Ishikawa (cell line): ENCODE measurements at regions not wholly inside any gene's neighbourhood (a gene's known extent, or its start where the extent isn't known, plus 50 kb on each side); places are given as distances from the start of the nearest gene placed in this dataset.

ENCODE experiments used
- CEBPB ChIP-seq: IDR thresholded peaks from 2 replicates; pipeline ENCODE4 v1.6.1; 2012
- CREB1 ChIP-seq: IDR thresholded peaks from 2 replicates; pipeline ENCODE4 v1.6.1; 2012; ENCODE audit warnings: low read depth
- EGR1 ChIP-seq: IDR thresholded peaks from 2 replicates; pipeline ENCODE4 v1.6.1; 2012
- EP300 ChIP-seq: IDR thresholded peaks from 2 replicates; pipeline ENCODE4 v1.6.1; 2012; ENCODE audit warnings: borderline replicate concordance
- FOXM1 ChIP-seq: IDR thresholded peaks from 2 replicates; pipeline ENCODE4 v1.6.1; 2012; ENCODE audit warnings: low read depth, borderline replicate concordance
- NFIC ChIP-seq: IDR thresholded peaks from 2 replicates; pipeline ENCODE4 v1.6.1; 2012
- RAD21 ChIP-seq: IDR thresholded peaks from 2 replicates; pipeline ENCODE4 v1.6.1; 2012; ENCODE audit warnings: low read depth
- REST ChIP-seq: IDR thresholded peaks from 2 replicates; pipeline ENCODE4 v1.6.1; 2012; ENCODE audit warnings: low read depth, mild to moderate bottlenecking
- TAF1 ChIP-seq: IDR thresholded peaks from 2 replicates; pipeline ENCODE4 v1.6.1; 2012; ENCODE audit warnings: low read depth, mild to moderate bottlenecking
- TCF12 ChIP-seq: IDR thresholded peaks from 2 replicates; pipeline ENCODE4 v1.6.1; 2012; ENCODE audit warnings: low read depth
- TEAD4 ChIP-seq: IDR thresholded peaks from 2 replicates; pipeline ENCODE4 v1.6.1; 2012
- USF1 ChIP-seq: IDR thresholded peaks from 2 replicates; pipeline ENCODE4 v1.6.1; 2012
- YY1 ChIP-seq: IDR thresholded peaks from 2 replicates; pipeline ENCODE4 v1.6.1; 2012; ENCODE audit warnings: low read depth
- ZBTB7A ChIP-seq: IDR thresholded peaks from 2 replicates; pipeline ENCODE4 v1.6.1; 2012; ENCODE audit warnings: low read depth
- TF ChIP-seq, protein P1 (sequence below): IDR thresholded peaks from 2 replicates; pipeline ENCODE4 v1.6.1; 2012

DNA sequence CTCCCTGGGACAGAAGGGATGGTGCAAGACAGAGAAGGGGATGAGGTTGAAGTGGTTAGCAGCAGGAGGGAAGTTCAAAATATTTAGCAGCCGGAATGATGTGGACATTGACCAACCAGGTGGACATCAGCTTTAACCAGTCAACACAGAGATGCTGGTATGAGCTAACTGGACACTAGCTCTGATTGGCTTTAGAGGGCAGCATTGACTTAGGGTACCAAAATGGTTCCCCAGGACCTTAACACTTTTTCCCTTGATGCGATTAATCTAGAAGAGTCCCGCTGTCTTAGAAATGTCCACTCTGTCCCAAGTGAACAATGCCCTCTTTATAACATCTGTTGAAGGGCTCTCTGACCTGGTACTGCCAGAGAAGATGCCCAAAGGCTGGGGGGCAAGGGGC lies 134.0 kb upstream of the GSC start:
- no peak for TF ChIP-seq TCF12
- no peak for TF ChIP-seq YY1
- TF ChIP-seq REST: no peak
- no peak for TF ChIP-seq FOXM1
- TF ChIP-seq ZBTB7A: no peak
- TF ChIP-seq USF1: no peak
- no peak for TF ChIP-seq CREB1
- TF ChIP-seq, protein P1, sequence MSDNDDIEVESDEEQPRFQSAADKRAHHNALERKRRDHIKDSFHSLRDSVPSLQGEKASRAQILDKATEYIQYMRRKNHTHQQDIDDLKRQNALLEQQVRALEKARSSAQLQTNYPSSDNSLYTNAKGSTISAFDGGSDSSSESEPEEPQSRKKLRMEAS: no peak
- no peak for TF ChIP-seq NFIC
- TF ChIP-seq EGR1: no peak
- no peak for TF ChIP-seq RAD21
- no peak for TF ChIP-seq TAF1
- no peak for TF ChIP-seq TEAD4
- TF ChIP-seq EP300: no peak
- no peak for TF ChIP-seq CEBPB

DNA sequence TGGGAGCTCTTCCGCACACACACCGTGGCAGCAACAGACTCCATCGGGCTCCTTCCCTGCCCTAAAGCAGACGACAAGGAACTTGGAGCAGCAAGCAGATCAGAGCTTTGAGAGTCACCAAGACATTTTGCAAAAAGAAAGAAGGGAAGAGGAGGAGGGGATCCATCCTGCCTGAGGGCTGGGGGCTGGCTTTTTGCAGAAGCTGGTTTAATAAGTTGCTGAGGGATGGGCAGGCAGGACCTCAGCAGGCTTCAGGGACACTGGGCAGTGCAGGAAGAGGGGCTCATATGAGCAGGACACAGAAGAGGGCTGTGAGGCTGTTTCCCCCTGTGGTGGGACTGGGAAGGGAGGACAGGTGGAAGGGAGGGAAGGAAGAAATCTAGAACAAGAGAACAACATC lies 133.4 kb upstream of the GSC start:
- TF ChIP-seq EP300: no peak
- TF ChIP-seq FOXM1: no peak
- TF ChIP-seq, protein P1: no peak
- TF ChIP-seq CEBPB: no peak
- no peak for TF ChIP-seq TEAD4
- no peak for TF ChIP-seq YY1
- TF ChIP-seq TCF12: no peak
- TF ChIP-seq REST: no peak
- no peak for TF ChIP-seq CREB1
- TF ChIP-seq TAF1: no peak
- no peak for TF ChIP-seq USF1
- no peak for TF ChIP-seq NFIC
- TF ChIP-seq RAD21: no peak
- TF ChIP-seq ZBTB7A: no peak

DNA sequence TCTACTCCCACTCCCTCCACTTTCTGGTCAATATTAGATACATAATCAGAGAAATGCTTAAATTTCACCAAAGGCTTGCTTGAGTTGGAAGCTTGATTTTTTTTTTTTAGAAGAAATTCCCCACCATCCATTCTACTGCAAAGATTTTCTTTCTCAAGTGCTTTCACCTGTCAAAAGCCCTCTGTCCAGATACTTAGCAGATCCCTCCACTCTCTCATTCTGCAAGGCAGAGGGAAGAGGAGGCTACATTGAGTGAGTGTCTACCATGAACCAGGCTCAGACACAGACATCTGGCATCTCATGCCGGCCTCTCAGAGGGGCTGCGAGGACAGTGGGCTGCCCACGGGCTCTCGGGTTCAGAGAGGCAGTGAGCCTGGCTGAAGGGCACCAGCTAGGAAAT lies 127.6 kb upstream of the GSC start:
- TF ChIP-seq TEAD4 (no peak), NFIC (no peak)

DNA sequence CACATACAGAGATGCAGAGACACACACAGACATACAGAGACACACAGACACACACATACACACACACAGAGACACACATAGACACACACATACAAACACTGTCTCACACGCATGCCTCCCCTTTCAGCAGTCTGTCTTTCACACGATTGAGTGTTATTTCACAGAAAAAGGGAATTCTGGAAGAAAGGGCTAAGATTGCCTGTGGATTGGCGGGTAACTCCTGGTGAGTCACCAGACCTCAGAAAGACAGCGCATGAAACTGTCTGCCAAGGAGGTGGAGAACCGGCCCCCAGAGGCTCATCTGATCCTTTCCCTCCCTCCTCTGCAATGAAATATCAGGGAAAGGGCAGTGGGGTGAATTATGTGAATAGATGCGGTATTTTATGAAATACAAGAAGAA lies 127.2 kb upstream of the GSC start:
- TF ChIP-seq ZBTB7A: no peak
- no peak for TF ChIP-seq EGR1
- TF ChIP-seq, protein P1: no peak
- no peak for TF ChIP-seq TAF1
- no peak for TF ChIP-seq FOXM1
- no peak for TF ChIP-seq NFIC
- TF ChIP-seq REST: no peak
- TF ChIP-seq EP300: no peak
- TF ChIP-seq CEBPB: no peak
- no peak for TF ChIP-seq RAD21
- TF ChIP-seq YY1: no peak
- no peak for TF ChIP-seq USF1
- TF ChIP-seq TEAD4: no peak
- no peak for TF ChIP-seq TCF12
- TF ChIP-seq CREB1: no peak
